Heart right ventricle (tissue), 16 donors: ENCODE measurements at regions not wholly inside any gene's neighbourhood (a gene's known extent, or its start where the extent isn't known, plus 50 kb on each side); places are given as distances from the start of the nearest gene placed in this dataset.

Experiments
- ATAC-seq, 8 donors: fragments of 200-7000 bp; cut with Tn5 transposase; one replicate each; pipeline ENCODE4 v1.9.1; 2020; ENCODE audit warnings: mild to moderate bottlenecking in 8 of 8, moderate library complexity in 8 of 8, moderate number of reproducible peaks in 1 of 8
- DNase-seq, 2 donors: peaks; one replicate each; pipeline ENCODE4 v3.0.0-alpha.2; 2020
- H3K27ac ChIP-seq, 10 donors: fragments of 200-600 bp; sonication (generic) in 2 of 10; one replicate each; pipeline versions ENCODE4 v1.5.0 to v1.8.0; 2020 to 2022; ENCODE audit warnings: mild to moderate bottlenecking in 3 of 10
- H3K27me3 ChIP-seq, 7 donors: fragments of 200-600 bp; one replicate each; pipeline ENCODE4 v1.8.0; 2021 to 2022; ENCODE audit warnings: mild to moderate bottlenecking in 2 of 7
- H3K36me3 ChIP-seq, 9 donors: fragments of 200-600 bp; sonication (generic) in 1 of 9; one replicate each; pipeline versions ENCODE4 v1.5.0 to v1.8.0; 2020 to 2022; ENCODE audit warnings: mild to moderate bottlenecking in 2 of 9
- H3K4me1 ChIP-seq, 9 donors: fragments of 200-600 bp; sonication (generic) in 1 of 9; one replicate each; pipeline versions ENCODE4 v1.5.0 to v1.8.0; 2020 to 2022; ENCODE audit warnings: mild to moderate bottlenecking in 4 of 9
- H3K4me3 ChIP-seq, 10 donors: fragments of 200-600 bp; sonication (generic) in 2 of 10; one replicate each; pipeline versions ENCODE4 v1.5.0 to v1.8.0; 2020 to 2022; ENCODE audit warnings: mild to moderate bottlenecking in 7 of 10, moderate library complexity in 2 of 10
- H3K9me3 ChIP-seq, 11 donors: fragments of 200-600 bp in 10 of 11; sonication (generic) in 2 of 11; one replicate each; pipeline versions ENCODE4 v1.5.0 to v1.8.0; 2013 to 2022; ENCODE audit warnings: mild to moderate bottlenecking in 2 of 11, control low read depth in 1 of 11, moderate library complexity in 1 of 11
- WGBS, 2 donors: extraction: QIAGEN DNeasy Blood & Tissue Kit; methylation state at CpG; one replicate each; pipeline ENCODE4 v1.1.7; 2013; ENCODE audit warnings: inconsistent platforms in 1 of 2; 5-methylcytosine and 5-hydroxymethylcytosine counted together
- intact Hi-C, 10 donors: fragments of 100-400 bp; cut with DNase I; formaldehyde crosslinking; loops; one replicate each; pipeline versions ENCODE4 v1.11.1 to v1.14.2; 2022
- TF ChIP-seq, protein P1 (sequence below), 9 donors: fragments of 200-600 bp; sonication (generic) in 2 of 9; IDR thresholded peaks; one replicate each; pipeline versions ENCODE4 v1.5.0 to v1.8.0; 2021 to 2022; ENCODE audit warnings: antibody characterized with exemption in 9 of 9, mild to moderate bottlenecking in 5 of 9, moderate library complexity in 1 of 9
- donor health status: Arrhythmogenic right ventricular cardiomyopathy.
- donor health status: ischemic (EF 13 %, LVEDD 7.1; RV severe dilation, severe dysfunction).
- donor health status: healthy with polysubstance abuse.
- donor health status: DM: no; HTN: yes; CAD: no.
- donor health status: DM: no; HTN: no; CAD: no.
- donor health status: ischemic (EF 25% LVEDD 6.9; RV normal size, moderate dysfunction).
- donor health status: ischemic (EF 25% LVEDD 5.7; RV mildly dilated, moderate dysfunction).
- donor health status: healthy.
- donor health status: DM: yes; HTN: yes; CAD: no.
- donor health status: Ischemic cardiomyopathy.
- donor health status: ischemic (EF 35%, LVEDD 5.7; RV mildly dilated, moderate dysfunction).
- donor health status: nonischemic (EF 11% LVEDD 7.7; RV severe dilation, severe dysfunction).
- donor health status: DM: yes; HTN: yes; CAD: no.
- donor health status: PGD.
- donor health status: ischemic (EF 29% LVEDD 5.4; RV normal size, mild dysfunction).
- donor health status: nonischemic (EF 23%, LVEDD 6.1; RV moderate dilation, normal function).

DNA sequence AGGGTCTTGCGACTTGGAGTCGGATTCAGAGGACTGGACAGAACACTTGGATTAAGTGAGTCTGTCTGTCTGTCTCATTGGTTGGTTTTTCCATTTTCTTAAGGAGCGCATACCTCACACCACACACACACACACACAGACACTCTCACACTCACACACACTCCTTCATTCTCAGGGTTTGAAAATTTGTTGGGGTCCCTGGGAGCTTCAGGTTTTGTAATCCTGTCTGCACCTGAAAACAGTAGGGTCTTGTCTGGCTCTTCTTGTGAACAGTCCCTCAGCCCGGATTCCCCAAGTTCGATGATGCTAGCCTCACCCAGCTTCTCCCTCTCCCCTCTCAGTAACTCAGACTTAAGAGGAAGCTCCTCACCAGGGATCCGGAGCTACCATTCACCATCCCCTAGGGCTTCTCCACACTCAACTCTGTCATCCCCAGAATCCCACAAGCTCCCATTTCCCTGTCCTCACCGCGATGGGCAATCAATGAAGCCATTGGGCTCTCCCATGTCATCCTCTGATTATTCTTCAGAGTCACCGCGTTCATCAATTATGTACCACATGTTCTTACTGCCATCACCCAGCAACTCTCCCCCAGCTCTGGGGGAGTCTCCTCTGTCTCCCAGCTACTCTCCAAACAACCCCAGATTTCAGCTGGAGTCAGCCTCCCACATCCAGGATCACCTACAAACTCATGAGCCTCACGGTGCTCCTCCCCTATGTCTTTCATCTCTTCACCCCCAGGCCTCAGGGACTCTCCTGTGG, 1530.9 kb upstream of the TPTE start:
- WGBS, 2 donors = 54 to 60% methylated on average over 11 of the region's 11 CpGs
- intact Hi-C loops = no loop called here
- H3K4me3 ChIP-seq = no peak overlapping the region
- peak; percentile 16 to 50 (median 32) for ATAC-seq
- H3K4me1 ChIP-seq = no peaks in the 10 kb centered on the region
- TF ChIP-seq, protein P1, sequence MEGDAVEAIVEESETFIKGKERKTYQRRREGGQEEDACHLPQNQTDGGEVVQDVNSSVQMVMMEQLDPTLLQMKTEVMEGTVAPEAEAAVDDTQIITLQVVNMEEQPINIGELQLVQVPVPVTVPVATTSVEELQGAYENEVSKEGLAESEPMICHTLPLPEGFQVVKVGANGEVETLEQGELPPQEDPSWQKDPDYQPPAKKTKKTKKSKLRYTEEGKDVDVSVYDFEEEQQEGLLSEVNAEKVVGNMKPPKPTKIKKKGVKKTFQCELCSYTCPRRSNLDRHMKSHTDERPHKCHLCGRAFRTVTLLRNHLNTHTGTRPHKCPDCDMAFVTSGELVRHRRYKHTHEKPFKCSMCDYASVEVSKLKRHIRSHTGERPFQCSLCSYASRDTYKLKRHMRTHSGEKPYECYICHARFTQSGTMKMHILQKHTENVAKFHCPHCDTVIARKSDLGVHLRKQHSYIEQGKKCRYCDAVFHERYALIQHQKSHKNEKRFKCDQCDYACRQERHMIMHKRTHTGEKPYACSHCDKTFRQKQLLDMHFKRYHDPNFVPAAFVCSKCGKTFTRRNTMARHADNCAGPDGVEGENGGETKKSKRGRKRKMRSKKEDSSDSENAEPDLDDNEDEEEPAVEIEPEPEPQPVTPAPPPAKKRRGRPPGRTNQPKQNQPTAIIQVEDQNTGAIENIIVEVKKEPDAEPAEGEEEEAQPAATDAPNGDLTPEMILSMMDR (IDR thresholded peaks at IDR 0.05) = no peak
- H3K36me3 ChIP-seq = no peaks in the 10 kb centered on the region
- no peak for DNase-seq
- no peak overlapping the region for H3K27ac ChIP-seq
- H3K27me3 ChIP-seq = peaks cover 0 to 60% (median 55%) of the 10 kb centered on the region in 7 donors
- H3K9me3 ChIP-seq = peaks cover 0 to 71% (median 4%) of the 10 kb centered on the region in 11 donors

DNA sequence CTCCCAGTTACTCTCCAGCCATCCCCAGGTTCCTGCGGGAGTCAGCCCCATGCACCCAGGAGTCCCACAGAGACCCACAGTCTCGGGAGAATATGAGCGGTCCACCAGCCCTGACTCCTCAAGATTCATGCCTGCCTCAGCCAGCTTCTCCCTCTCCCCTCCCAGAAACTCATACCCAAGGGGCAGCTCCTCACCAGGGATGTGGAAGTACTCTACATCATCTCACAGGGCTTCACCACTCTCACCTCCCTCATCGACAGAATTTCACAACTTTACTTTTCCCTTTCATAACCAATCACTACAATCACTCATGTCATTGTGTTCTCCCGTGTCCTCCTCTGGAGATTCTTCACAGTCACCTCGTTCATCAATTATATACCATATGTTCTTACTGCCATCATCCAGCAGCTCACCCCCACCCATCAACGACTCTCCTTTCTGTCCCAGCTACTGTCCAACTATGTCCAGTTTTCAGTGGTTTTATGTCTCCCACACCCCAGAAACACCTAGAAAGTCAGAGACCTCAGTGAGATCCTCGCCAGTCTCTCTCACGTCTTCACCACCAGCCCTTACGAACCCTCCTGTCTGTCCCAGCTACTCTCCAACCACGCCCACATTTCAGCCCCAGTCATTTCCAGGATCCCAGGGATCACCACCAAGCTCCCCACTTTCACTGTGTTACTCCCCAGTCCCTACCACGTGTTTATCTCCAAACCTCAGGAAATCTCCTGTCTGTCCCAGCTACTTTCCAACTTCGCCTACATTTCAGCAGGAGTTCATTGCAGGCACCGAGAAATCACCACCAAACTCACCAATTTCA, 1530.1 kb upstream of the TPTE start:
- DNase-seq = no peak
- WGBS, 2 donors = 54% methylated on average over 14 of the region's 14 CpGs

DNA sequence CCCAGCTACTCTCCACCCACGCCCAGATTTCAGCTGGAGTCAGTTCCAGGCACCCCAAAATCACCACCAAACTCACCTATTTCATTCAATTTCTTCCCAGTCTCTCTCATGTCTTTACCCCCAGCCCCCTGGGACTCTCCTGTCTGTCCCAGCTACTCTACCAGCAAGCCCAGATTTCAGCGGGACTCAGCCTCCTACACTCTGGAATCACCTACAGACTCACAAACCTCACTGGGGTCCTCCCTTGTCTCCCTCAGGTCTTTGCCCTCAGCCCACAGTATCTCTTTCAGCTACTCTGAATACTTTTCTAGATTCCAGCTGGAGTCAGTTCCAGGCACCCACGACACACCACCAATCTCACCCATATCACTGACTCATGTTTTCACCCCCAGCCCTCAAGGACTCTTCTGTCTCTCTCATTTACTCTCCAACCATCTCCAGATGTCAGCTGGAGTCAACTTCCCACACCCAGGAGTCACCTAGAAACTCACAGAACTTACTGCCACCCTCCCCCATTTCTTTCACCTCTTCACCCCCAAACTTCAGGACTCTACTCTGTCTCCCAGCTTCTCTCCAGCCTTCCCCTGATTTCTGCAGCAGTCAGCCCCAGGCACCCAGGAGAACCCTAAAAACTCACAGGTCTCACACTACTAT, 1529.3 kb upstream of the TPTE start:
- no peak for DNase-seq
- WGBS, 2 donors = 41 to 45% methylated on average over 3 of the region's 3 CpGs
- intact Hi-C loops = no loop called here

More for the DNA sequence above, 1530.1 kb upstream of the TPTE start:
- peaks cover 0 to 78% (median 4%) of the 10 kb centered on the region in 11 donors for H3K9me3 ChIP-seq
- intact Hi-C loops = no loop called here
- ATAC-seq = peak in 1 of 8 donors; percentile 5
- H3K36me3 ChIP-seq = no peaks in the 10 kb centered on the region
- no peak overlapping the region for H3K4me3 ChIP-seq
- TF ChIP-seq, protein P1 (IDR thresholded peaks at IDR 0.05) = no peak
- peaks cover 0 to 66% (median 58%) of the 10 kb centered on the region in 7 donors for H3K27me3 ChIP-seq
- no peaks in the 10 kb centered on the region for H3K4me1 ChIP-seq
- H3K27ac ChIP-seq = no peak overlapping the region

More for the DNA sequence above, 1529.3 kb upstream of the TPTE start:
- Histone ChIP-seq H3K4me3 (no peak overlapping the region), H3K27me3 (peaks cover 0 to 66% (median 58%) of the 10 kb centered on the region in 7 donors), H3K36me3 (no peaks in the 10 kb centered on the region), H3K4me1 (no peaks in the 10 kb centered on the region), H3K9me3 (peaks cover 0 to 79% (median 4%) of the 10 kb centered on the region in 11 donors), H3K27ac (no peak overlapping the region)
- TF ChIP-seq, protein P1 (IDR thresholded peaks at IDR 0.05) = no peak
- peak in 2 of 8 donors; percentile 9 to 11 for ATAC-seq
